H4 (cell line): ENCODE measurements at regions not wholly inside any gene's neighbourhood (a gene's known extent, or its start where the extent isn't known, plus 50 kb on each side); places are given as distances from the start of the nearest gene placed in this dataset.

ENCODE experiments used
- DNase-seq: peaks from one replicate; pipeline ENCODE4 v3.0.0-alpha.2; 2015; ENCODE audit warnings: low spot score

- no peak for DNase-seq
These were observed 169.1 kb upstream of the AVPR1A start for GRCh38 chr12:63319936-63320633.

- peak; percentile 48 for DNase-seq
These were observed 168.4 kb upstream of the AVPR1A start for GRCh38 chr12:63319386-63319785.

GRCh38 chr12:63318933-63319332, 167.9 kb upstream of the AVPR1A start:
- no peak for DNase-seq

- no peak for DNase-seq
These were observed 167.3 kb upstream of the AVPR1A start for GRCh38 chr12:63318313-63318712.

- DNase-seq = no peak
These were observed 166.9 kb upstream of the AVPR1A start for GRCh38 chr12:63317880-63318279.

- no peak for DNase-seq
These were observed 166.4 kb upstream of the AVPR1A start for GRCh38 chr12:63317286-63317846.

GRCh38 chr12:63313139-63313538, 162.1 kb upstream of the AVPR1A start:
- no peak for DNase-seq

GRCh38 chr12:63308671-63309070, 157.7 kb upstream of the AVPR1A start:
- peak; percentile 15 for DNase-seq

- no peak for DNase-seq
These were observed 156.8 kb upstream of the AVPR1A start for GRCh38 chr12:63307849-63308248.

- DNase-seq = no peak
These were observed 155.2 kb upstream of the AVPR1A start for GRCh38 chr12:63305901-63306875.

- no peak for DNase-seq
These were observed 153.9 kb upstream of the AVPR1A start for GRCh38 chr12:63304887-63305316.

- DNase-seq = no peak
These were observed 152.0 kb upstream of the AVPR1A start for GRCh38 chr12:63302941-63303536.

GRCh38 chr12:63302269-63302940, 151.4 kb upstream of the AVPR1A start:
- no peak for DNase-seq

GRCh38 chr12:63301311-63301710, 150.3 kb upstream of the AVPR1A start:
- no peak for DNase-seq

GRCh38 chr12:63298386-63298930, 147.5 kb upstream of the AVPR1A start:
- DNase-seq = no peak

GRCh38 chr12:63294327-63294632, 143.3 kb upstream of the AVPR1A start:
- DNase-seq = peak; percentile 85

- DNase-seq = no peak
These were observed 141.6 kb upstream of the AVPR1A start for GRCh38 chr12:63292471-63293221.

- DNase-seq = peak; percentile 26
These were observed 125.8 kb upstream of the AVPR1A start for GRCh38 chr12:63276537-63277365.

GRCh38 chr12:63266988-63267387, 116.0 kb upstream of the AVPR1A start:
- no peak for DNase-seq

- no peak for DNase-seq
These were observed 113.6 kb upstream of the AVPR1A start for GRCh38 chr12:63264629-63265028.
